ENCODE measurements at regions not wholly inside any gene's neighbourhood (a gene's known extent, or its start where the extent isn't known, plus 50 kb on each side); places are given as distances from the start of the nearest gene placed in this dataset.

GRCh38 chr21:35827004-35827403 lies 233.3 kb downstream of the SETD4 start:
- TF ChIP-seq CTCF (IDR thresholded peaks at IDR 0.05), result no peak
- Histone ChIP-seq H3K27ac (no peak overlapping the region), H3K4me3 (no peak overlapping the region)
- no peak for DNase-seq (ENCODE audit: low spot score)

- DNase-seq (ENCODE audit: low spot score), result no peak
- H3K27ac ChIP-seq, result no peak overlapping the region
- H3K4me3 ChIP-seq, result no peak overlapping the region
- TF ChIP-seq CTCF (IDR thresholded peaks at IDR 0.05), result no peak
These were observed 234.7 kb downstream of the SETD4 start for GRCh38 chr21:35825370-35826353.

GRCh38 chr21:35824136-35824535 lies 236.2 kb downstream of the SETD4 start:
- no peak for TF ChIP-seq CTCF (IDR thresholded peaks at IDR 0.05)
- no peak for DNase-seq (ENCODE audit: low spot score)
- H3K4me3 ChIP-seq, result no peak overlapping the region

GRCh38 chr21:35819134-35819533 lies 241.2 kb downstream of the SETD4 start:
- Histone ChIP-seq H3K27ac (no peak overlapping the region), H3K4me3 (no peak overlapping the region)
- no peak for DNase-seq (ENCODE audit: low spot score)
- no peak for TF ChIP-seq CTCF (IDR thresholded peaks at IDR 0.05)

More at GRCh38 chr21:35824136-35824535, 236.2 kb downstream of the SETD4 start:
- H3K27ac ChIP-seq, result no peak overlapping the region

DNA sequence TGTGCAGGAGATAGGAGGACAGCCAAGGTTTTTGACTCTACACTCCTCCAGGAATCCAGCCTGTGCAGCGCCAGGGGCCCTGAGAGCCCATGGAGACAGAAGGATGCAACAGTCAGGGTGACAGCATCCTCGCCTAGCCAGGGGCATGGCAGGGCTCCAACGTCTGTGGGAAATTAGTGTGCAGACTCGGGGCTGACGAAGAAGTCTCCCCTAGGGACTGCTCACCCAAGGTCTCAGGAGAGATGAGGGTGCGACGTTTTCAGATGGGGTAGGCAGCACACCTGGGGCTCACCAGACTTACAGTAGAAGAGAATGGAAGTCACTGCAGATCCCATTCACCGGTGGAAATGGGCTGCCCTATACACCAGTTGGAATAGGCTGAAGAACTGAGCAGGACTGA lies 241.7 kb downstream of the SETD4 start:
- Histone ChIP-seq H3K4me3 (no peak overlapping the region), H3K27ac (no peak overlapping the region)
- TF ChIP-seq CTCF (IDR thresholded peaks at IDR 0.05), result no peak
- no peak for DNase-seq (ENCODE audit: low spot score)

DNA sequence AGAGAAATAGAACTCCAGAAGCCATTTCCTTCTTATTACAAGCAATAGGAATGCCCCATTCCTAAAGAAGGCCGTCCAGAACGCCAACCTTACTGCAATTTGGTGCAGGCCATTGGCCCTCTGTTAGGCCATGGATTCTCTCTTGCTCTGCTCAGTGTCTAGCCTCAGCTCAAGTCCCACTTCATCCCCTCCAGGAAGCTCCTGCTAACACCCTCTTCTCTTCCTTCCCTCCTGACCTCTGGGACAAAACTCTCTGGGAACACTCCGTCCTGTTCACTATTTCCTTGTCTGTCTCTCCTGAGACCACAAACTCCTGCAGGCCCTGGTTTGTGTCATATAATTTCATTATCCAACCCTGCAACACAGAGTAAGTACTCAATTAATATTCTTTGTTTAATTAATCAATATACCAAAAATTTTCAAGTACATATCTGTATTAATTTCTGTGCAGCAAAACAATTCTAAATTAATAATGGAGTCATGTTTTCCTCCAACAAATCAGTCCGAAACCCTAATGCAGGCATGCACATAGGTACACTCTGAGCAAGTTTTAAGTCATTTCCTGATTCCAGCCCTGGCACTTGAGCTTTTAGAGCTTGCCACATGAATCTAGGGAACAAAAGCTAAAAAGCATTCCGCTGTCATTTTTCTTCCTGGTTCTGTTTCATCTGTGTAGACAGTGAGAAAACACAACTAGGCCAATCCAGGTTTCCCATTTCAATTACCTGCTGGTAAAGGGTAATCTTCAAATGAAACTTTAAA lies 245.3 kb downstream of the SETD4 start:
- Histone ChIP-seq H3K27ac (no peak overlapping the region), H3K4me3 (no peak overlapping the region)
- TF ChIP-seq CTCF (IDR thresholded peaks at IDR 0.05), result no peak
- DNase-seq (ENCODE audit: low spot score), result no peak
